Fibroblast of upper back skin (primary cell): ENCODE measurements at regions not wholly inside any gene's neighbourhood (a gene's known extent, or its start where the extent isn't known, plus 50 kb on each side); places are given as distances from the start of the nearest gene placed in this dataset.

Experiments used
- DNase-seq: peaks from one replicate; pipeline ENCODE4 v3.0.0-alpha.2; 2013

DNA sequence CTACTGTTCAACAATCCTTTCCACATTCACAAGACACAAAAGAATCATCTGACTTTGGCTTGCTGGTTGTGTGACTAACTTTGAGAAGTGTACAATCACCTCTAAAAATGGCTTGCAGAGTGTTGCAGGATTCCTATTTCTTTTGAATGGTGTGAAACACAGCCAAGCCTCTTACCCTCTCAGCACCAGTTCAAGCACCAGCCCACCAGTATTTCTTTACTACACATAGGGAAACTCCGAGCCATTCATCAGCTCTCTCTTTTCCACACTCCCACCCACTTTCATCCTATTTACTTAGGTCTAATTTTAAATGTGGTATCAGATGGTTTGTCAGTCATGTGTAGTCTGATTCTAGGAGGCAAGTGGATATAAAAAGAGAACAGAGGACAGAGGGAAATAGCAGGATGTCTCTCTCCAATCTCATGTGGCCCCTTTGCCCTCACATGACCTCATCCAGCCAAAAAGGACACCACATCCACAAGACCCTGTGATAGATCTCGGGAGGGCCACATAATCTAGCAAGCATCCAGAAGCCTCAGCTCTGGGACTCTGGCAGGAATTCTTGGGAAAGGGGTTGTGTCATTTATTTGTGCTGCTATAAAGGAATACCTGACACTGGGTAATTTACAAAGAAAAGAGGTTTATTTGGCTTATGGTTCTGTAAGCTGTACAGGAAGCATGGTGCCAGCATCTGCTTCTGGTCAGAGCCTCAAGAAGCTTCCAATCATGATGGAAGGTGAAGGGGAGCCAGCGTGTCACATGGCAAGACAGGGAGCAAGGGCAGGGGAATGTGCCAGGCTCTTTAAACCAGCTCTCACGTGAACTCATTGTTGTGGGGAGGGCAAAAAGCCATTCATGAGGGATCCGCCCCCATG is 66.8 kb upstream of the NEBL start:
- DNase-seq, result no peak

- no peak for DNase-seq
Measured at GRCh38 chr10:20963056-20963455, 65.9 kb upstream of the NEBL start.

DNA sequence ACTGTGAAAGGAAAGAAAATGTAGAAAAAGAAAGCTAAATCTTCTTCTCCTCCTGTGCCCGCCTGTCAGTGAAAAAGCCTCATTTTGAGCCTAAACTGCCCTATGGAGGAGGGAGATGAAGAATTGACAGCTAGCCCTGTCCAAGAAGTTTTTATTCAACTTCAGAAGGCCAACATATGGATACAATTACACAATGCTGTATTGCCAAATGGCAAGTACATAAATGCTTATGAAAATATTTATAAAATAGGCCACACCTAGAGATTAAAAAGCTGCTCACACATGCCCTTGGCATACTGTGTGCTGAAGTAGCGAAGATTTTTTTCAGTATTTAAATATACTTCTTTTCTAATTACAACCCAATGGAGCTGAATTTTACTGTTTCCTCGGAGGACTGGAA is 65.1 kb upstream of the NEBL start:
- DNase-seq, result no peak

DNA sequence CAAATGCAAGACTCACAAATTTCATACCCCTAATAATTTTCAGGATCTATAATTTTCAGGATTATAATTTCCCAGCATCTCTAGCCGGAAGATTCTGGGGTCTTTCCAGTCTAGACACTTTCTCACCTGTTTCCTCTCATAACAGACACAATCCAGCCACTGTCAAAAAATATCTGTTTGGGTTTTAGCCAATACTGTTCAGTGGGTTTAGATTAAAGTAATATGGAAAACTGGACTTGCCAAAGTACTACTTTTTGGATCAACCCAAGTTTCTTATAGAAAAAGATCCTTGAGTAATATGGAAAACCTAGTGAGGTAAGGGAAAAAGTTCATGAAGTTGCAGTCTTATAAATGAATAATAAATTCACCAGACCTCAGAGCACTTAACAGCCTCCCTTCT is 62.1 kb upstream of the NEBL start:
- no peak for DNase-seq

- DNase-seq, result no peak
Measured at GRCh38 chr10:20958764-20959163, 61.7 kb upstream of the NEBL start.

DNA sequence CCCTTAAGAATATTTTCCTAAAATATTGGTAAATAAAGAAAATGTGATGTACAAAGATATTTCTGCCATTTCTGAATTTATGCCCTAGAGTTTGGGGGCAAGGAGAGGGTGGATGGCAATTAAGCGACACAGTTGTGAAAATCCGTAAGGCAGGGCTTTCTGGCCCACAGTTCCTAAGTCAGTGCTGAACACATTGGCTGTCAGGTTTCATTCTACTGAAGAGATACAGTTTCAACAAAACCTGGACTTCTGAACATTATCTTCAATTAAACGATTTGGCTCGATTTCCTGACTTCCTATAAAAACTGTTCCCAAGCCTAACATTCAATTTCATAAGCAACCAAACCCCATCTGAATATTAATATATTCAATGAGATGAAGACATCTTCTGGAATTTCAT is 61.1 kb upstream of the NEBL start:
- DNase-seq, result no peak

- DNase-seq, result no peak
Measured at GRCh38 chr10:20957744-20958143, 60.6 kb upstream of the NEBL start.

DNA sequence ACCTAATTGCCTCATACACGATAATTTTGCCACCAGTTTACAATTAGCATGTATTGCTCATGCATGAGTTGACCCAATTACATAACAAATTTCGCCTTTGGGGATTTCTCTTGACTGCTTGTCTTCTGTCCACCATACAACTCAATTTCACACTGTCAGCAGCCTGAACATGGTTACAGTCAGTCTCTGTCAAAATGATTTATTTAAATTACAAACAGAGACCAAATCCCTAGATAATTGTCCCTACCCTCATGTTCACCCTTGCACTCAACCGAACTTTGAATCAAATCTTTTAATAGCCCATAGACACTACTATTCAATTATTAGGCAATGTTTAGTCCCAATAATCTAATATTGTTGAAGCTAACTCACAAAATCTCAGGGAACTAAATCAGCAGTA is 59.7 kb upstream of the NEBL start:
- DNase-seq, result no peak

GRCh38 chr10:20955355-20955893 is 58.3 kb upstream of the NEBL start:
- DNase-seq, result no peak

- DNase-seq, result no peak
Measured at GRCh38 chr10:20954519-20954918, 57.4 kb upstream of the NEBL start.

DNA sequence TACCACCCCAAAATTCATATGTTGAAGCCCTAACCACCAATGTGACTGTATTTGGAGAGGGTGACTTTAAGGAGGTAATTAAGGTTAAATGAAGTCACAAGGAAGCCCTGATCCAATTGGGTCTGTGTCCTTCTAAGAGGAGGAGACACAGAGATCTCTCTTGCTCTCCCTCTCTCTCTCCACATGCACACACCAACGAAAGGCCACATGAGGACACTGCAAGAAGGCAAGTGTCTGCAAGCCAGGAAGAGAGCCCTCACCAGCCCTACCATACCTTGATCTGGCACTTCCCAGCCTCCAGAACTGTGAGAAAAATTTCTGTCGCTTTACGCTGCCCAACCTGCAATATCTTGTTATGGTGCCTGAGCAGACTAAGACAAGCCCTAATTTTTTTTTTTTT is 56.0 kb upstream of the NEBL start:
- no peak for DNase-seq

DNA sequence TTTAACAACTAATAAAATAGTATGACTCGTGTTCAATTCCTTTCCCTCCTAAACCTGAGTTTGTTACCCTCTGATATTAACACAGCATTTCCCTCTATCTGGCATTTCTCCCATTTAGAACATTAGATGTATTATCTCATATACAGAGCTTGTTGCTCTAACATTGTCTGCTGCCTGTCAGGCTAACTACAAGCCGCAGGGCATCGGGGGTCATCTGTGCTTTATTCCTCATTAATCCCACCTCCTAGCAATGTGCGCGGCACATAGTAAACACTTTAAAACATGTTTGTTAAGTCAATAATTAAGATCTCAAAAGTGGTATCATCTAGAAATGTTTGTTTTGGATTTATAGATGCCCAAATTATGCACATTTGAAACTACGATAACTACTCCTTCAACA is 52.9 kb upstream of the NEBL start:
- no peak for DNase-seq

- no peak for DNase-seq
Measured at GRCh38 chr10:20948686-20949327, 51.7 kb upstream of the NEBL start.
